GM12873 (cell line): ENCODE measurements at regions not wholly inside any gene's neighbourhood (a gene's known extent, or its start where the extent isn't known, plus 50 kb on each side); places are given as distances from the start of the nearest gene placed in this dataset.

ENCODE experiments used
- CTCF ChIP-seq: IDR thresholded peaks from 2 replicates; pipeline ENCODE4 v1.5.1; 2012; ENCODE audit warnings: low read depth, mild to moderate bottlenecking, moderate library complexity, low read length, control low read depth; ENCODE audit not compliant: insufficient read depth; ENCODE audit errors: missing control alignments

DNA sequence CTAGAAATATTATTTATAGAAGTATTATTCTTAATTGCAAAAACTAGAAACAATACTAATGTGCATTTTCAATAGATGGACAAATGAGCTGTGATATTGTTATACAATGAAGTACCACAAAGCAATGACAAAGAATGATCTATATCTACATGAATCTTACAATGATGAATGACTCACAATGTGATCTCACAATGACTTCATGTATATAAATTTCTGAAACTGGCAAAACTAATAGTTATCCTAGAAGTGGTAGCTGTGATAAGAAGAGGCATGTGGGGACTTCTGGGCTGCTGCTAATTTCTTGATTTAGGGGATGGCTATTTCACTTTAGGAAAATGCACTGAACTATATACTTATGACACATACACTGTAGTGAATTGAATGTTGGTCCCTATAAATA lies 396.0 kb upstream of the ZNF608 start:
- no peak for TF ChIP-seq CTCF

- TF ChIP-seq CTCF: no peak
Measured at GRCh38 chr5:125143011-125143410, 396.6 kb upstream of the ZNF608 start.

GRCh38 chr5:125148076-125148475 lies 401.6 kb upstream of the ZNF608 start:
- TF ChIP-seq CTCF: no peak

DNA sequence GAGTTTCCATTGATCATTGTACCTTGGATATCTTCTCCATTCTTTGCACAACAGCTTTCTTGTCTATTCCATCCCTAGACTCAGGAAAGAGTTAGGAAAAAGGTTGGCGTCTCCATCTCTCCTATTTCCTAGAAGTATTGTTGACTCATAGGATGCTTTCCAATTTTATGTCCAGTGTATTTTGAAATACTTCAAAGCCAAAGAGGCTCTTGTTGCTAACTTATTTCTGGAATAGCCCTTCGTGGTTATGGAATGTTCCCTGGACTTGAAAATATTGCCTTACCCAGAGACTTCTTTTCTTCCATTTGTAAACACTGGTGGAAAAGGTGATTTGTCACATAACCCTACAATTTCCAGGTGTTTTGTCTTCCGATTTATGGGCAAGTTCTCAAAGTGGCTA lies 402.3 kb upstream of the ZNF608 start:
- no peak for TF ChIP-seq CTCF

GRCh38 chr5:125149110-125149509 lies 402.7 kb upstream of the ZNF608 start:
- TF ChIP-seq CTCF: no peak

GRCh38 chr5:125149527-125149926 lies 403.1 kb upstream of the ZNF608 start:
- TF ChIP-seq CTCF: no peak

- no peak for TF ChIP-seq CTCF
Measured at GRCh38 chr5:125150041-125150669, 403.7 kb upstream of the ZNF608 start.
